ENCODE measurements at regions not wholly inside any gene's neighbourhood (a gene's known extent, or its start where the extent isn't known, plus 50 kb on each side); places are given as distances from the start of the nearest gene placed in this dataset.

- no peak for TF ChIP-seq CTCF (IDR thresholded peaks at IDR 0.05)
- DNase-seq (ENCODE audit: low spot score) (no peak), ATAC-seq (ENCODE audit: insufficient number of reproducible peaks, low FRiP score, low read depth) (no peak)
- no peaks in the 10 kb centered on the region for H3K36me3 ChIP-seq
- no peak overlapping the region for H3K4me3 ChIP-seq
- H3K27ac ChIP-seq = no peak overlapping the region
- no peaks in the 10 kb centered on the region for H3K9me3 ChIP-seq
- no peaks in the 10 kb centered on the region for H3K27me3 ChIP-seq (replicated peaks; ENCODE audit: insufficient read depth)
- no peaks in the 10 kb centered on the region for H3K4me1 ChIP-seq (ENCODE audit: control insufficient read depth in 1 of 2, low read depth in 2 of 2)
Observed at GRCh38 chr12:90888316-90888715, 66.7 kb downstream of the CCER1 start.

GRCh38 chr12:90883456-90883855 is 71.5 kb downstream of the CCER1 start:
- H3K4me3 ChIP-seq = no peak overlapping the region
- DNase-seq (ENCODE audit: low spot score) = no peak
- no peaks in the 10 kb centered on the region for H3K9me3 ChIP-seq
- H3K4me1 ChIP-seq (ENCODE audit: control insufficient read depth in 1 of 2, low read depth in 2 of 2) = no peaks in the 10 kb centered on the region
- no peaks in the 10 kb centered on the region for H3K27me3 ChIP-seq (replicated peaks; ENCODE audit: insufficient read depth)
- no peak for TF ChIP-seq CTCF (IDR thresholded peaks at IDR 0.05)
- no peaks in the 10 kb centered on the region for H3K36me3 ChIP-seq
- H3K27ac ChIP-seq = no peak overlapping the region
- ATAC-seq (ENCODE audit: insufficient number of reproducible peaks, low FRiP score, low read depth) = no peak

GRCh38 chr12:90871726-90872096 is 83.3 kb downstream of the CCER1 start:
- H3K9me3 ChIP-seq = no peaks in the 10 kb centered on the region
- H3K4me1 ChIP-seq (ENCODE audit: control insufficient read depth in 1 of 2, low read depth in 2 of 2) = no peaks in the 10 kb centered on the region
- no peaks in the 10 kb centered on the region for H3K36me3 ChIP-seq
- DNase-seq (ENCODE audit: low spot score) (no peak), ATAC-seq (ENCODE audit: insufficient number of reproducible peaks, low FRiP score, low read depth) (no peak)
- no peak for TF ChIP-seq CTCF (IDR thresholded peaks at IDR 0.05)
- H3K27ac ChIP-seq = no peak overlapping the region
- H3K4me3 ChIP-seq = no peak overlapping the region
- H3K27me3 ChIP-seq (replicated peaks; ENCODE audit: insufficient read depth) = no peaks in the 10 kb centered on the region

GRCh38 chr12:90870971-90871725 is 83.8 kb downstream of the CCER1 start:
- TF ChIP-seq CTCF (IDR thresholded peaks at IDR 0.05) = no peak
- Histone ChIP-seq H3K9me3 (no peaks in the 10 kb centered on the region), H3K4me1 (ENCODE audit: control insufficient read depth in 1 of 2, low read depth in 2 of 2) (no peaks in the 10 kb centered on the region), H3K27ac (no peak overlapping the region), H3K4me3 (no peak overlapping the region), H3K27me3 (replicated peaks; ENCODE audit: insufficient read depth) (no peaks in the 10 kb centered on the region), H3K36me3 (no peaks in the 10 kb centered on the region)
- DNase-seq (ENCODE audit: low spot score) (no peak), ATAC-seq (ENCODE audit: insufficient number of reproducible peaks, low FRiP score, low read depth) (no peak)

GRCh38 chr12:90868626-90869025 is 86.3 kb downstream of the CCER1 start:
- ATAC-seq (ENCODE audit: insufficient number of reproducible peaks, low FRiP score, low read depth) = no peak
- H3K4me3 ChIP-seq = no peak overlapping the region

More at GRCh38 chr12:90868626-90869025, 86.3 kb downstream of the CCER1 start:
- no peak overlapping the region for H3K27ac ChIP-seq
- H3K4me1 ChIP-seq (ENCODE audit: control insufficient read depth in 1 of 2, low read depth in 2 of 2) = no peaks in the 10 kb centered on the region
- H3K9me3 ChIP-seq = no peaks in the 10 kb centered on the region
- H3K36me3 ChIP-seq = no peaks in the 10 kb centered on the region
- TF ChIP-seq CTCF (IDR thresholded peaks at IDR 0.05) = no peak
- H3K27me3 ChIP-seq (replicated peaks; ENCODE audit: insufficient read depth) = no peaks in the 10 kb centered on the region
- DNase-seq (ENCODE audit: low spot score) = no peak
